ENCODE measurements at regions not wholly inside any gene's neighbourhood (a gene's known extent, or its start where the extent isn't known, plus 50 kb on each side); places are given as distances from the start of the nearest gene placed in this dataset.
"Not testable (repeated sequence)": the region's sequence is repeated elsewhere in the genome, so short reads cannot be mapped to it uniquely, and the experiment has no call there.

DNA sequence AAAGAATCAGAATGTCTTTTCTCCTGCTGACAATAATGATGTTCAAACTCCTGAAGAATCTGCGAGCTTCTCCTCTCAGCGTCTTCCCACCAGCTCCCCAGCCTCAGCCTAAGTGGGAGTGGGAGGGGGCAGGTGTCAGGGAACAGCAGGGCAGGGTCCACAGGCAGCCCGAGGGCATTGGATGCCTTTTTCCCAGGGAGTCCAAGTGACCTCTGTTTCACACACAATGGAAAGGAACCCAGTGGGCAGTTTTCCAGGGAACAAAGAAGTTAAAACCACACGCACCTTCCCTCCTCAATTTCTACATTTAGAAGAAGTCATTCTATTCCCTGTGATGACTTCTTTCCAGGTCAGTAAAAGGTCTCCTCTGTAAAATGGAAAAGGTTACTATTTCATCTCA, 278.5 kb downstream of the PARM1 start:
- WGBS, 4 donors, result 48 to 57% (median 53%) methylated on average over 4 of the region's 4 CpGs
- ATAC-seq, result no peak
- Histone ChIP-seq H3K36me3 (no peaks in the 10 kb centered on the region), H3K9me3 (peaks cover 0 to 6% (median 0%) of the 10 kb centered on the region in 12 donors), H3K27me3 (no peaks in the 10 kb centered on the region), H3K4me1 (no peaks in the 10 kb centered on the region), H3K4me3 (no peak overlapping the region), H3K27ac (no peak overlapping the region)
- DNase-seq, result no peak
- TF ChIP-seq POLR2A (IDR thresholded peaks at IDR 0.05), result no peak
- TF ChIP-seq, protein P1, sequence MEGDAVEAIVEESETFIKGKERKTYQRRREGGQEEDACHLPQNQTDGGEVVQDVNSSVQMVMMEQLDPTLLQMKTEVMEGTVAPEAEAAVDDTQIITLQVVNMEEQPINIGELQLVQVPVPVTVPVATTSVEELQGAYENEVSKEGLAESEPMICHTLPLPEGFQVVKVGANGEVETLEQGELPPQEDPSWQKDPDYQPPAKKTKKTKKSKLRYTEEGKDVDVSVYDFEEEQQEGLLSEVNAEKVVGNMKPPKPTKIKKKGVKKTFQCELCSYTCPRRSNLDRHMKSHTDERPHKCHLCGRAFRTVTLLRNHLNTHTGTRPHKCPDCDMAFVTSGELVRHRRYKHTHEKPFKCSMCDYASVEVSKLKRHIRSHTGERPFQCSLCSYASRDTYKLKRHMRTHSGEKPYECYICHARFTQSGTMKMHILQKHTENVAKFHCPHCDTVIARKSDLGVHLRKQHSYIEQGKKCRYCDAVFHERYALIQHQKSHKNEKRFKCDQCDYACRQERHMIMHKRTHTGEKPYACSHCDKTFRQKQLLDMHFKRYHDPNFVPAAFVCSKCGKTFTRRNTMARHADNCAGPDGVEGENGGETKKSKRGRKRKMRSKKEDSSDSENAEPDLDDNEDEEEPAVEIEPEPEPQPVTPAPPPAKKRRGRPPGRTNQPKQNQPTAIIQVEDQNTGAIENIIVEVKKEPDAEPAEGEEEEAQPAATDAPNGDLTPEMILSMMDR (IDR thresholded peaks at IDR 0.05), result no peak
- intact Hi-C loops (cut with DNase I), result no loop called here

DNA sequence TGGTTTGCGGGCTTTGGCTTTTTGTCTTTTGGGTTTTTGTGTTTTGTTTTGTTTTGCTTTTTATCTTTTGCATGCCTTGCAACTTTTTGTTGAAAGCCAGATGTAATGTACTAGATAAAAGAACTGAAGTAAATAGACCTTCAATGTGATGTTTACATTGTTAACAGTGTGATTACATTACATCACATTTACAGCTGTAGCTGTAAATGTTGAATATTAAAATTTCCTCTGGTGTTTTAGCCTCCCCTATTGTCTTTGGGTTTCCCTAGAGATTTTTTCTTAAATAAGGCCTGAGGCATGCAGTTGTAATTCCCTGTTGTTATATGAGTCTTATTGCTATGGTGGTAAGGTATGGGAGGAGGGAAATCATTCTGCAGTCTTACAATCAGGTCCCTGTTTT, 275.0 kb downstream of the PARM1 start:
- TF ChIP-seq, protein P1 (IDR thresholded peaks at IDR 0.05), result no peak
- TF ChIP-seq POLR2A (IDR thresholded peaks at IDR 0.05), result no peak
- ATAC-seq (no peak), DNase-seq (no peak)
- Histone ChIP-seq H3K4me1 (no peaks in the 10 kb centered on the region), H3K4me3 (no peak overlapping the region), H3K9me3 (no peaks in the 10 kb centered on the region), H3K27ac (no peak overlapping the region), H3K36me3 (no peaks in the 10 kb centered on the region), H3K27me3 (no peaks in the 10 kb centered on the region)
- intact Hi-C loops (cut with DNase I), result no loop called here
- WGBS, 4 donors, result 85 to 94% (median 91%) methylated on average over 1 of the region's 1 CpG

DNA sequence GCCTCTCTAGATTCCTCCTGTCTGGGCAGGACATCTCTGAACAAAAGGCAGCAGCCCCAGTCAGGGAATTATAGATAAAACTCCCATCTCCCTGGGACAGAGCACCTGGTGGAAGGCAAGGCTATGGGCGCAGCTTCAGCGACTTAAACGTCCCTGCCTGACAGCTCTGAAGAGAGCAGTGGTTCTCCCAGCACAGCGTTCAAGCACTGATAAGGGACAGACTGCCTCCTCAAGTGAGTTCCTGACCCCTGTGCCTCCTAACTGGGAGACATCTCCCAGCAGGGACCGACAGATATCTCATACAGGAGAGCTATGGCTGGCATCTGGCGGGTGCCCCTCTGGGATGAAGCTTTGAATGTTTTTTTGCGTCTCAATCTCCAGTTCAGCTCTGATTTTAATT, 262.2 kb downstream of the PARM1 start:
- intact Hi-C loops (cut with DNase I), result no loop called here
- Histone ChIP-seq H3K9me3 (peaks cover 0 to 18% (median 0%) of the 10 kb centered on the region in 12 donors), H3K27me3 (no peaks in the 10 kb centered on the region), H3K4me3 (no peak overlapping the region), H3K4me1 (no peaks in the 10 kb centered on the region), H3K36me3 (no peaks in the 10 kb centered on the region), H3K27ac (no peak overlapping the region)
- TF ChIP-seq, protein P1 (IDR thresholded peaks at IDR 0.05), result no peak
- TF ChIP-seq POLR2A (IDR thresholded peaks at IDR 0.05), result no peak
- no peak for DNase-seq
- ATAC-seq, result no peak
- WGBS, 4 donors, result 17 to 27% (median 21%) methylated on average over 4 to 7 of the region's 7 CpGs

DNA sequence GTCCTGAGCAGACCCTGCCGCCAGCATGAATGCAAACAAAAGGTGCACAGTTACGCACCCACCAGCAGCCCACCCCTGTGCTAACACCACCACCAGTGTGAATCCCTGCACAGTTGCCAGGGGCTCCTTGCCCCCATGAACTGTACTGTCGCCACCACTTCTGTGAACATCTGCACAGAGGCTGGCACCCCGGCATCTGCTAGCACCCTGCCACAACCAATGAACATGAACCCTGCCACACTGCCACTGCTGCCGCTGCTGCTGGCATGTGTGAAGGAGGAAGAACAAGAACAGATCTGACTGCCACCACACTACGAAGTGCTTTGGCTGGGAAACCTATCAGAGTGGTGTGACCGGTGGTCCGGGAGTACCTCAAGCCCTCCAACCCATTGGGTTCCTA, 261.3 kb downstream of the PARM1 start:
- TF ChIP-seq POLR2A (IDR thresholded peaks at IDR 0.05), result no peak
- TF ChIP-seq, protein P1 (IDR thresholded peaks at IDR 0.05), result no peak
- no peak for DNase-seq
- intact Hi-C loops (cut with DNase I), result no loop called here
- H3K9me3 ChIP-seq, result peaks cover 0 to 15% (median 0%) of the 10 kb centered on the region in 12 donors
- no peaks in the 10 kb centered on the region for H3K27me3 ChIP-seq
- H3K36me3 ChIP-seq, result no peaks in the 10 kb centered on the region
- WGBS, 4 donors, result 88 to 98% (median 92%) methylated on average over 6 to 8 of the region's 8 CpGs
- ATAC-seq, result no peak
- H3K27ac ChIP-seq, result no peak overlapping the region
- no peaks in the 10 kb centered on the region for H3K4me1 ChIP-seq
- no peak overlapping the region for H3K4me3 ChIP-seq

DNA sequence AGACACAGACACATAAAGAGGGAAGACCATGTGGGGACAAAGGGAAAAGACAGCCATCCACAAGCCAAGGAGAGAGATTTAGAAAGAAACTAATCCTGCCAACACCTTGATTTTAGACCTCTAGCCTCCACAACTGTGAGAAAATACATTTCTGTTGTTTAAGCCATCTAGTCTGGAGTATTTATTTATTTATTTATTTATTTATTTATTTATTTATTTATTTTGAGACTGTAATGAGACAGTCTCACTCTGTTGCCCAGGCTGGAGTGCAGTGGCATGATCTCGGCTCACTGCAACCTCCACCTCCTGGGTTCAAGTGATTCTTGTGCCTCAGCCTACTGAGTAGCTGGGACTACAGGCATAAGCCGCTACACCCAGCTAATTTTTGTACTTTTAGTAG, 259.3 kb downstream of the PARM1 start:
- H3K4me1 ChIP-seq; H3K9me3 ChIP-seq; ATAC-seq; intact Hi-C loops (cut with DNase I); H3K27me3 ChIP-seq; H3K36me3 ChIP-seq; H3K4me3 ChIP-seq; DNase-seq; H3K27ac ChIP-seq: not testable (repeated sequence)
- WGBS, 4 donors, result 94 to 98% (median 95%) methylated on average over 2 of the region's 2 CpGs

Measured in heart left ventricle (tissue), 16 donors.